T-cell (primary cell): ENCODE measurements at regions not wholly inside any gene's neighbourhood (a gene's known extent, or its start where the extent isn't known, plus 50 kb on each side); places are given as distances from the start of the nearest gene placed in this dataset.

Experiments used
- ATAC-seq, 4 experiments: fragments of 200-7000 bp in 3 of 4; fragments of 150-1000 bp in 1 of 4; cut with Tn5 transposase; replicated peaks in 1 of 4; 1 replicate in 3 of 4; 2 replicates in 1 of 4; pipeline ENCODE4 v1.10.0; 2021; ENCODE audit warnings: moderate library complexity in 3 of 4, mild to moderate bottlenecking in 2 of 4, moderate number of reproducible peaks in 1 of 4
- CTCF ChIA-PET, 2 donors: fragments of 300-600 bp; sonication (Branson Sonifier 250); formaldehyde crosslinking; loops; one replicate each; lab custom pipeline; 2022; ENCODE audit warnings: antibody characterized with exemption in 2 of 2; lab: Charles Lee
- POLR2A ChIA-PET, 2 donors: fragments of 300-600 bp; sonication (Branson Sonifier 250); formaldehyde crosslinking; loops; one replicate each; lab custom pipeline; 2022; ENCODE audit warnings: antibody characterized with exemption in 2 of 2; lab: Charles Lee
- DNase-seq, 35 experiments: peaks; one replicate each; pipeline versions ENCODE4 v3.0.0 to v3.0.0-alpha.2; 2013 to 2023
- H3K27ac ChIP-seq: one replicate; pipeline ENCODE4 v1.5.1; 2013; ENCODE audit warnings: low read length
- H3K27me3 ChIP-seq, 2 experiments: replicated peaks in 1 of 2; 1 replicate in 1 of 2; 2 replicates in 1 of 2; pipeline versions ENCODE4 v1.6.1 to v1.7.0; 2013; ENCODE audit warnings: low read length in 1 of 2, mixed read lengths in 1 of 2; ENCODE audit not compliant: control insufficient read depth in 2 of 2, insufficient read depth in 2 of 2; ENCODE audit errors: extremely low read depth in 1 of 2
- H3K36me3 ChIP-seq, 2 donors: 1 replicate in 1 of 2; 2 replicates in 1 of 2; pipeline versions ENCODE4 v1.6.1 to v1.7.0; 2013; ENCODE audit warnings: low read length in 1 of 2; ENCODE audit not compliant: control insufficient read depth in 2 of 2, insufficient read depth in 1 of 2; ENCODE audit errors: extremely low read depth in 1 of 2
- H3K4me1 ChIP-seq, 2 experiments: 1 replicate in 1 of 2; 2 replicates in 1 of 2; pipeline versions ENCODE4 v1.6.1 to v1.7.0; 2013; ENCODE audit warnings: low read length in 2 of 2, mixed read lengths in 1 of 2; ENCODE audit not compliant: insufficient read depth in 2 of 2, control insufficient read depth in 1 of 2; ENCODE audit errors: extremely low read depth in 1 of 2
- H3K4me3 ChIP-seq, 2 donors: 1 replicate in 1 of 2; 2 replicates in 1 of 2; pipeline versions ENCODE4 v1.5.1 to v1.7.0; 2013; ENCODE audit warnings: mild to moderate bottlenecking in 2 of 2, low read length in 1 of 2, moderate library complexity in 1 of 2; ENCODE audit not compliant: control insufficient read depth in 1 of 2; ENCODE audit errors: extremely low read depth in 1 of 2
- H3K9me3 ChIP-seq: 2 replicates; pipeline ENCODE4 v1.7.0; 2013
- H3K27ac Mint-ChIP-seq, 2 donors: one replicate each; pipeline ENCODE4 v1.8.0; 2020 to 2021; ENCODE audit warnings: mild to moderate bottlenecking in 2 of 2, mixed read lengths in 2 of 2
- H3K27me3 Mint-ChIP-seq, 2 donors: one replicate each; pipeline ENCODE4 v1.8.0; 2021 to 2022; ENCODE audit warnings: mixed read lengths in 2 of 2
- H3K36me3 Mint-ChIP-seq: one replicate; pipeline ENCODE4 v1.8.0; 2021; ENCODE audit warnings: mixed read lengths
- H3K4me1 Mint-ChIP-seq, 3 donors: one replicate each; pipeline ENCODE4 v1.8.0; 2020 to 2022; ENCODE audit warnings: mixed read lengths in 3 of 3, mild to moderate bottlenecking in 1 of 3
- H3K4me3 Mint-ChIP-seq, 3 donors: one replicate each; pipeline ENCODE4 v1.8.0; 2020 to 2022; ENCODE audit warnings: mild to moderate bottlenecking in 3 of 3, mixed read lengths in 3 of 3, moderate library complexity in 3 of 3
- H3K9me3 Mint-ChIP-seq, 3 donors: one replicate each; pipeline ENCODE4 v1.8.0; 2020 to 2022; ENCODE audit warnings: mixed read lengths in 3 of 3
- WGBS: methylation state at CpG from one replicate; pipeline ENCODE4 v1.1.5; 2013; ENCODE audit warnings: missing lambda C conversion rate; ENCODE audit not compliant: insufficient coverage; 5-methylcytosine and 5-hydroxymethylcytosine counted together

GRCh38 chr12:24325331-24325730 lies 375.9 kb upstream of the SOX5 start:
- no peaks in the 10 kb centered on the region for H3K27me3 Mint-ChIP-seq
- DNase-seq (no peak), ATAC-seq (no peak)
- H3K9me3 Mint-ChIP-seq = peaks cover 0 to 6% (median 0%) of the 10 kb centered on the region in 3 donors
- Histone ChIP-seq H3K9me3 (no peaks in the 10 kb centered on the region), H3K4me3 (no peak overlapping the region), H3K27me3 (no peaks in the 10 kb centered on the region), H3K27ac (no peak overlapping the region), H3K36me3 (no peaks in the 10 kb centered on the region), H3K4me1 (no peaks in the 10 kb centered on the region)
- ChIA-PET CTCF (no interaction called here), POLR2A (no interaction called here)
- H3K4me3 Mint-ChIP-seq = no peak overlapping the region
- H3K4me1 Mint-ChIP-seq = no peaks in the 10 kb centered on the region
- no peaks in the 10 kb centered on the region for H3K36me3 Mint-ChIP-seq
- no peak overlapping the region for H3K27ac Mint-ChIP-seq
- no CpG with 5 or more reads among the region's 3 CpGs for WGBS

GRCh38 chr12:24307716-24308335 lies 358.4 kb upstream of the SOX5 start:
- CTCF ChIA-PET = no interaction called here
- Histone ChIP-seq H3K36me3 (no peaks in the 10 kb centered on the region), H3K4me3 (no peak overlapping the region), H3K27me3 (no peaks in the 10 kb centered on the region), H3K4me1 (no peaks in the 10 kb centered on the region), H3K27ac (no peak overlapping the region), H3K9me3 (no peaks in the 10 kb centered on the region)
- POLR2A ChIA-PET = no interaction called here
- Mint-ChIP-seq H3K27me3 (no peaks in the 10 kb centered on the region), H3K27ac (no peak overlapping the region), H3K36me3 (no peaks in the 10 kb centered on the region), H3K4me3 (no peak overlapping the region), H3K4me1 (no peaks in the 10 kb centered on the region), H3K9me3 (peaks cover 0 to 3% (median 0%) of the 10 kb centered on the region in 3 donors)
- DNase-seq (no peak), ATAC-seq (no peak)
- 78% methylated on average over 4 of the region's 6 CpGs for WGBS

GRCh38 chr12:24307153-24307552 lies 357.7 kb upstream of the SOX5 start:
- ATAC-seq (no peak), DNase-seq (no peak)
- H3K36me3 ChIP-seq = no peaks in the 10 kb centered on the region
- Mint-ChIP-seq H3K27me3 (no peaks in the 10 kb centered on the region), H3K4me3 (no peak overlapping the region), H3K27ac (no peak overlapping the region), H3K4me1 (no peaks in the 10 kb centered on the region), H3K36me3 (no peaks in the 10 kb centered on the region), H3K9me3 (peaks cover 0 to 3% (median 0%) of the 10 kb centered on the region in 3 donors)
- POLR2A ChIA-PET = no interaction called here
- no peak overlapping the region for H3K4me3 ChIP-seq
- CTCF ChIA-PET = no interaction called here
- H3K27ac ChIP-seq = no peak overlapping the region
- no CpG with 5 or more reads among the region's 3 CpGs for WGBS
- no peaks in the 10 kb centered on the region for H3K27me3 ChIP-seq
- H3K4me1 ChIP-seq = no peaks in the 10 kb centered on the region
- H3K9me3 ChIP-seq = no peaks in the 10 kb centered on the region

GRCh38 chr12:24306001-24306400 lies 356.5 kb upstream of the SOX5 start:
- CTCF ChIA-PET = no interaction called here
- H3K36me3 Mint-ChIP-seq = no peaks in the 10 kb centered on the region
- H3K27ac ChIP-seq = no peak overlapping the region
- no peak overlapping the region for H3K27ac Mint-ChIP-seq
- H3K9me3 Mint-ChIP-seq = peaks cover 0 to 3% (median 0%) of the 10 kb centered on the region in 3 donors
- no peak overlapping the region for H3K4me3 ChIP-seq
- H3K4me1 ChIP-seq = no peaks in the 10 kb centered on the region
- DNase-seq = no peak
- no peak overlapping the region for H3K4me3 Mint-ChIP-seq
- 25% methylated on average over 4 of the region's 6 CpGs for WGBS
- ATAC-seq = no peak
- no peaks in the 10 kb centered on the region for H3K27me3 ChIP-seq
- no peaks in the 10 kb centered on the region for H3K4me1 Mint-ChIP-seq
- no peaks in the 10 kb centered on the region for H3K9me3 ChIP-seq
- no peaks in the 10 kb centered on the region for H3K27me3 Mint-ChIP-seq
- POLR2A ChIA-PET = no interaction called here
- H3K36me3 ChIP-seq = no peaks in the 10 kb centered on the region

- no peak for ATAC-seq
- Mint-ChIP-seq H3K9me3 (peaks cover 0 to 3% (median 0%) of the 10 kb centered on the region in 3 donors), H3K27me3 (peaks cover 0 to 3% of the 10 kb centered on the region in 2 donors), H3K27ac (no peak overlapping the region), H3K36me3 (no peaks in the 10 kb centered on the region), H3K4me3 (no peak overlapping the region), H3K4me1 (no peaks in the 10 kb centered on the region)
- H3K36me3 ChIP-seq = no peaks in the 10 kb centered on the region
- no peaks in the 10 kb centered on the region for H3K9me3 ChIP-seq
- no peak for DNase-seq
- H3K4me1 ChIP-seq = no peaks in the 10 kb centered on the region
- 94% methylated on average over 3 of the region's 4 CpGs for WGBS
- no peak overlapping the region for H3K4me3 ChIP-seq
- ChIA-PET POLR2A (no interaction called here), CTCF (no interaction called here)
- H3K27ac ChIP-seq = no peak overlapping the region
- no peaks in the 10 kb centered on the region for H3K27me3 ChIP-seq
Measured at GRCh38 chr12:24304285-24304684, 354.8 kb upstream of the SOX5 start.

GRCh38 chr12:24302708-24303107 lies 353.2 kb upstream of the SOX5 start:
- ChIA-PET POLR2A (no interaction called here), CTCF (no interaction called here)
- Mint-ChIP-seq H3K27me3 (peaks cover 0 to 3% of the 10 kb centered on the region in 2 donors), H3K9me3 (peaks cover 0 to 3% (median 0%) of the 10 kb centered on the region in 3 donors), H3K4me3 (no peak overlapping the region), H3K4me1 (no peaks in the 10 kb centered on the region), H3K27ac (no peak overlapping the region), H3K36me3 (no peaks in the 10 kb centered on the region)
- Histone ChIP-seq H3K27ac (no peak overlapping the region), H3K4me1 (no peaks in the 10 kb centered on the region), H3K27me3 (no peaks in the 10 kb centered on the region), H3K36me3 (no peaks in the 10 kb centered on the region), H3K4me3 (no peak overlapping the region), H3K9me3 (no peaks in the 10 kb centered on the region)
- no peak for DNase-seq
- WGBS = no CpG with 5 or more reads among the region's 1 CpG
- ATAC-seq = no peak

GRCh38 chr12:24297516-24297915 lies 348.0 kb upstream of the SOX5 start:
- Histone ChIP-seq H3K4me3 (no peak overlapping the region), H3K27ac (no peak overlapping the region), H3K27me3 (no peaks in the 10 kb centered on the region), H3K9me3 (no peaks in the 10 kb centered on the region), H3K36me3 (no peaks in the 10 kb centered on the region), H3K4me1 (no peaks in the 10 kb centered on the region)
- CTCF ChIA-PET = no interaction called here
- Mint-ChIP-seq H3K27me3 (peaks cover 0 to 3% of the 10 kb centered on the region in 2 donors), H3K36me3 (no peaks in the 10 kb centered on the region), H3K27ac (no peak overlapping the region), H3K9me3 (peaks cover 0 to 3% (median 0%) of the 10 kb centered on the region in 3 donors), H3K4me3 (no peak overlapping the region), H3K4me1 (no peaks in the 10 kb centered on the region)
- POLR2A ChIA-PET = no interaction called here
- no peak for DNase-seq
- no peak for ATAC-seq
- WGBS = 70% methylated on average over 2 of the region's 5 CpGs
